ENCODE measurements at regions not wholly inside any gene's neighbourhood (a gene's known extent, or its start where the extent isn't known, plus 50 kb on each side); places are given as distances from the start of the nearest gene placed in this dataset.

DNA sequence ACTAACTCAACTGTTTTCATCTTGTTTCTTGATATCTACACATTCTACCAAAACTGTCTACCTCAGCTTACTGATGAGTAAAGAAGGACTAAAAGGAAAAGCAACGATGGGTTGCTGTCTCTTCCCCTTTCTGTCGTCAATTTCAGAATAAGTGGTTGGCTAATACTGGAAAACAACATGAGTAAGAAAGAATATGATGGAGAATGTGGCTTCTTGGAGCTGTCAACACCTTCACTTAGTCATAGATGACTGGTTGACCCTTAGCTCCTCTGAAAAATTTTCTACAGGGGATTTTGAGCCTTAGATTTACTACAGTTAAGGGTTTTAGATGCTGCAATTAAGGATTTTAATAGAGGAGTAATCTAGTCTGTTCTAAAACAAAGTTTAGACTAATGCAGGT lies 797.9 kb downstream of the TLE4 start:
- TF ChIP-seq, protein P1, sequence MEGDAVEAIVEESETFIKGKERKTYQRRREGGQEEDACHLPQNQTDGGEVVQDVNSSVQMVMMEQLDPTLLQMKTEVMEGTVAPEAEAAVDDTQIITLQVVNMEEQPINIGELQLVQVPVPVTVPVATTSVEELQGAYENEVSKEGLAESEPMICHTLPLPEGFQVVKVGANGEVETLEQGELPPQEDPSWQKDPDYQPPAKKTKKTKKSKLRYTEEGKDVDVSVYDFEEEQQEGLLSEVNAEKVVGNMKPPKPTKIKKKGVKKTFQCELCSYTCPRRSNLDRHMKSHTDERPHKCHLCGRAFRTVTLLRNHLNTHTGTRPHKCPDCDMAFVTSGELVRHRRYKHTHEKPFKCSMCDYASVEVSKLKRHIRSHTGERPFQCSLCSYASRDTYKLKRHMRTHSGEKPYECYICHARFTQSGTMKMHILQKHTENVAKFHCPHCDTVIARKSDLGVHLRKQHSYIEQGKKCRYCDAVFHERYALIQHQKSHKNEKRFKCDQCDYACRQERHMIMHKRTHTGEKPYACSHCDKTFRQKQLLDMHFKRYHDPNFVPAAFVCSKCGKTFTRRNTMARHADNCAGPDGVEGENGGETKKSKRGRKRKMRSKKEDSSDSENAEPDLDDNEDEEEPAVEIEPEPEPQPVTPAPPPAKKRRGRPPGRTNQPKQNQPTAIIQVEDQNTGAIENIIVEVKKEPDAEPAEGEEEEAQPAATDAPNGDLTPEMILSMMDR (IDR thresholded peaks at IDR 0.05), result no peak
- no peak for TF ChIP-seq EZH2 (IDR thresholded peaks at IDR 0.05)

All from neural progenitor cell (in vitro differentiated cells).